ENCODE measurements at regions not wholly inside any gene's neighbourhood (a gene's known extent, or its start where the extent isn't known, plus 50 kb on each side); places are given as distances from the start of the nearest gene placed in this dataset.

- Histone ChIP-seq H3K9me2 (ENCODE audit: insufficient read depth, low read length) (no peaks in the 10 kb centered on the region), H3F3A (ENCODE audit: insufficient read depth, low read length, poor library complexity, severe bottlenecking) (no peaks in the 10 kb centered on the region), H3K36me3 (ENCODE audit: insufficient read depth, low read length) (no peaks in the 10 kb centered on the region), H3K27ac (ENCODE audit: low read length) (no peak overlapping the region), H3K79me2 (replicated peaks; ENCODE audit: insufficient read depth, low read length) (no peaks in the 10 kb centered on the region), H3K27me3 (ENCODE audit: insufficient read depth, low read depth, low read length) (no peaks in the 10 kb centered on the region), H3K9ac (ENCODE audit: low read length) (no peak overlapping the region), H3K4me3 (ENCODE audit: low read length) (no peak overlapping the region), H3K9me3 (ENCODE audit: low read length) (no peaks in the 10 kb centered on the region), H4K20me1 (ENCODE audit: insufficient read depth) (no peaks in the 10 kb centered on the region), H2AFZ (ENCODE audit: low read depth, low read length) (no peak overlapping the region), H3K4me2 (ENCODE audit: low read length) (no peak overlapping the region)
- no peak for TF ChIP-seq MXI1 (conservative IDR thresholded peaks at IDR 0.05; ENCODE audit: poor library complexity, severe bottlenecking)
- no peak for TF ChIP-seq TAF1 (IDR thresholded peaks at IDR 0.05; ENCODE audit: low read depth)
- no peak for TF ChIP-seq EZH2 (IDR thresholded peaks at IDR 0.05; ENCODE audit: borderline replicate concordance, insufficient read depth, low read length, poor library complexity, severe bottlenecking)
- no peak for TF ChIP-seq EP300 (conservative IDR thresholded peaks at IDR 0.05; ENCODE audit: poor library complexity, severe bottlenecking)
- TF ChIP-seq RAD21 (conservative IDR thresholded peaks at IDR 0.05): no peak
- TF ChIP-seq CTCF (IDR thresholded peaks at IDR 0.05; ENCODE audit: poor library complexity, severe bottlenecking): no peak
- TF ChIP-seq, protein P1, sequence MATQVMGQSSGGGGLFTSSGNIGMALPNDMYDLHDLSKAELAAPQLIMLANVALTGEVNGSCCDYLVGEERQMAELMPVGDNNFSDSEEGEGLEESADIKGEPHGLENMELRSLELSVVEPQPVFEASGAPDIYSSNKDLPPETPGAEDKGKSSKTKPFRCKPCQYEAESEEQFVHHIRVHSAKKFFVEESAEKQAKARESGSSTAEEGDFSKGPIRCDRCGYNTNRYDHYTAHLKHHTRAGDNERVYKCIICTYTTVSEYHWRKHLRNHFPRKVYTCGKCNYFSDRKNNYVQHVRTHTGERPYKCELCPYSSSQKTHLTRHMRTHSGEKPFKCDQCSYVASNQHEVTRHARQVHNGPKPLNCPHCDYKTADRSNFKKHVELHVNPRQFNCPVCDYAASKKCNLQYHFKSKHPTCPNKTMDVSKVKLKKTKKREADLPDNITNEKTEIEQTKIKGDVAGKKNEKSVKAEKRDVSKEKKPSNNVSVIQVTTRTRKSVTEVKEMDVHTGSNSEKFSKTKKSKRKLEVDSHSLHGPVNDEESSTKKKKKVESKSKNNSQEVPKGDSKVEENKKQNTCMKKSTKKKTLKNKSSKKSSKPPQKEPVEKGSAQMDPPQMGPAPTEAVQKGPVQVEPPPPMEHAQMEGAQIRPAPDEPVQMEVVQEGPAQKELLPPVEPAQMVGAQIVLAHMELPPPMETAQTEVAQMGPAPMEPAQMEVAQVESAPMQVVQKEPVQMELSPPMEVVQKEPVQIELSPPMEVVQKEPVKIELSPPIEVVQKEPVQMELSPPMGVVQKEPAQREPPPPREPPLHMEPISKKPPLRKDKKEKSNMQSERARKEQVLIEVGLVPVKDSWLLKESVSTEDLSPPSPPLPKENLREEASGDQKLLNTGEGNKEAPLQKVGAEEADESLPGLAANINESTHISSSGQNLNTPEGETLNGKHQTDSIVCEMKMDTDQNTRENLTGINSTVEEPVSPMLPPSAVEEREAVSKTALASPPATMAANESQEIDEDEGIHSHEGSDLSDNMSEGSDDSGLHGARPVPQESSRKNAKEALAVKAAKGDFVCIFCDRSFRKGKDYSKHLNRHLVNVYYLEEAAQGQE (IDR thresholded peaks at IDR 0.05; ENCODE audit: borderline replicate concordance): no peak
- TF ChIP-seq SMC3 (conservative IDR thresholded peaks at IDR 0.05; ENCODE audit: poor library complexity): no peak
- TF ChIP-seq POLR2AphosphoS5 (IDR thresholded peaks at IDR 0.05): no peak
Observed at GRCh38 chr3:194072097-194072428, 63.9 kb upstream of the HES1 start.

- Histone ChIP-seq H3K9me2 (ENCODE audit: insufficient read depth, low read length) (no peaks in the 10 kb centered on the region), H3K36me3 (ENCODE audit: insufficient read depth, low read length) (no peaks in the 10 kb centered on the region), H2AFZ (ENCODE audit: low read depth, low read length) (no peak overlapping the region), H3K27ac (ENCODE audit: low read length) (no peak overlapping the region), H3K9ac (ENCODE audit: low read length) (no peak overlapping the region), H4K20me1 (ENCODE audit: insufficient read depth) (no peaks in the 10 kb centered on the region), H3F3A (ENCODE audit: insufficient read depth, low read length, poor library complexity, severe bottlenecking) (no peaks in the 10 kb centered on the region), H3K9me3 (ENCODE audit: low read length) (no peaks in the 10 kb centered on the region), H3K4me2 (ENCODE audit: low read length) (no peak overlapping the region), H3K4me3 (ENCODE audit: low read length) (no peak overlapping the region), H3K27me3 (ENCODE audit: insufficient read depth, low read depth, low read length) (no peaks in the 10 kb centered on the region), H3K79me2 (replicated peaks; ENCODE audit: insufficient read depth, low read length) (no peaks in the 10 kb centered on the region)
- TF ChIP-seq EZH2 (IDR thresholded peaks at IDR 0.05; ENCODE audit: borderline replicate concordance, insufficient read depth, low read length, poor library complexity, severe bottlenecking) (no peak), CTCF (IDR thresholded peaks at IDR 0.05; ENCODE audit: poor library complexity, severe bottlenecking) (no peak), SMC3 (conservative IDR thresholded peaks at IDR 0.05; ENCODE audit: poor library complexity) (no peak), RAD21 (conservative IDR thresholded peaks at IDR 0.05) (no peak), POLR2AphosphoS5 (IDR thresholded peaks at IDR 0.05) (no peak), EP300 (conservative IDR thresholded peaks at IDR 0.05; ENCODE audit: poor library complexity, severe bottlenecking) (no peak)
- TF ChIP-seq, protein P1 (IDR thresholded peaks at IDR 0.05; ENCODE audit: borderline replicate concordance): no peak
Observed at GRCh38 chr3:194072691-194073279, 63.2 kb upstream of the HES1 start.

Measured in neural cell (in vitro differentiated cells).